Hepatocyte (in vitro differentiated cells): ENCODE measurements at regions not wholly inside any gene's neighbourhood (a gene's known extent, or its start where the extent isn't known, plus 50 kb on each side); places are given as distances from the start of the nearest gene placed in this dataset.

Source experiments
- DNase-seq: peaks from one replicate; pipeline ENCODE4 v3.0.0-alpha.2; 2016; ENCODE audit warnings: low spot score
- H2AFZ ChIP-seq: fragments of 200-600 bp; sonication (generic); 2 replicates; pipeline ENCODE4 v1.6.0; 2016; ENCODE audit warnings: antibody characterized with exemption, mild to moderate bottlenecking
- H3K27ac ChIP-seq: fragments of 200-600 bp; sonication (generic); 2 replicates; pipeline ENCODE4 v1.5.1; 2016; ENCODE audit warnings: mild to moderate bottlenecking
- H3K27me3 ChIP-seq: fragments of 200-600 bp; sonication (generic); 2 replicates; pipeline ENCODE4 v1.6.1; 2016
- H3K36me3 ChIP-seq: fragments of 200-600 bp; sonication (generic); replicated peaks from 2 replicates; pipeline ENCODE4 v1.5.1; 2016; ENCODE audit warnings: low read depth; ENCODE audit not compliant: insufficient read depth
- H3K4me1 ChIP-seq: fragments of 200-600 bp; sonication (generic); 2 replicates; pipeline ENCODE4 v1.5.1; 2016; ENCODE audit warnings: mild to moderate bottlenecking, moderate library complexity; ENCODE audit not compliant: insufficient read depth
- H3K4me2 ChIP-seq: fragments of 200-600 bp; sonication (generic); 2 replicates; pipeline ENCODE4 v1.6.0; 2016
- H3K4me3 ChIP-seq: fragments of 200-600 bp; sonication (generic); 2 replicates; pipeline ENCODE4 v1.5.1; 2016; ENCODE audit warnings: mild to moderate bottlenecking
- H3K79me2 ChIP-seq: fragments of 200-600 bp; sonication (generic); 2 replicates; pipeline ENCODE4 v1.6.0; 2017; ENCODE audit warnings: mild to moderate bottlenecking
- H3K9me2 ChIP-seq: fragments of 200-600 bp; sonication (generic); replicated peaks from 2 replicates; pipeline ENCODE4 v1.6.0; 2017; ENCODE audit warnings: mild to moderate bottlenecking; ENCODE audit not compliant: insufficient read depth
- H3K9me3 ChIP-seq: fragments of 200-600 bp; sonication (generic); 2 replicates; pipeline ENCODE4 v1.5.1; 2016; ENCODE audit warnings: low read depth, mild to moderate bottlenecking
- H4K20me1 ChIP-seq: fragments of 200-600 bp; sonication (generic); 2 replicates; pipeline ENCODE4 v1.6.0; 2016; ENCODE audit warnings: mild to moderate bottlenecking; ENCODE audit not compliant: insufficient read depth, poor library complexity, severe bottlenecking
- CTCF ChIP-seq: fragments of 200-600 bp; sonication (generic); IDR thresholded peaks from 2 replicates; pipeline ENCODE4 v1.5.1; 2016; ENCODE audit warnings: antibody characterized with exemption, mild to moderate bottlenecking; ENCODE audit not compliant: poor library complexity
- EZH2 ChIP-seq: fragments of 200-600 bp; sonication (generic); IDR thresholded peaks from 2 replicates; pipeline ENCODE4 v1.6.1; 2016; ENCODE audit warnings: antibody characterized with exemption, mild to moderate bottlenecking, borderline replicate concordance
- EZH2phosphoT487 ChIP-seq: fragments of 200-600 bp; sonication (generic); IDR thresholded peaks from one replicate; pipeline ENCODE4 v1.6.1; 2018; ENCODE audit warnings: antibody characterized with exemption, mild to moderate bottlenecking, low read depth, moderate library complexity; ENCODE audit not compliant: unreplicated experiment, severe bottlenecking
- WGBS: methylation state at CpG from one replicate; pipeline ENCODE4 v1.1.6; 2016; ENCODE audit warnings: low lambda C conversion rate; ENCODE audit errors: missing lambda C conversion rate; 5-methylcytosine and 5-hydroxymethylcytosine counted together

- WGBS: 67% methylated on average over 5 of the region's 5 CpGs
- TF ChIP-seq CTCF (no peak), EZH2 (no peak), EZH2phosphoT487 (no peak)
- no peak for DNase-seq
- Histone ChIP-seq H3K4me1 (no peaks in the 10 kb centered on the region), H3K79me2 (no peaks in the 10 kb centered on the region), H3K27ac (no peak overlapping the region), H2AFZ (no peak overlapping the region), H3K4me2 (no peak overlapping the region), H4K20me1 (no peaks in the 10 kb centered on the region), H3K27me3 (no peaks in the 10 kb centered on the region), H3K36me3 (no peaks in the 10 kb centered on the region), H3K9me3 (no peaks in the 10 kb centered on the region), H3K4me3 (no peak overlapping the region), H3K9me2 (no peaks in the 10 kb centered on the region)
Measured at GRCh38 chr18:1930291-1931270, 640.7 kb downstream of the METTL4 start.

GRCh38 chr18:1952486-1952885 lies 618.8 kb downstream of the METTL4 start:
- Histone ChIP-seq H3K27me3 (no peaks in the 10 kb centered on the region), H2AFZ (no peak overlapping the region), H4K20me1 (no peaks in the 10 kb centered on the region), H3K27ac (no peak overlapping the region), H3K36me3 (no peaks in the 10 kb centered on the region), H3K9me2 (no peaks in the 10 kb centered on the region), H3K9me3 (no peaks in the 10 kb centered on the region), H3K4me2 (no peak overlapping the region), H3K4me3 (no peak overlapping the region), H3K79me2 (no peaks in the 10 kb centered on the region), H3K4me1 (no peaks in the 10 kb centered on the region)
- no peak for DNase-seq
- WGBS: 90% methylated on average over 5 of the region's 5 CpGs
- no peak for TF ChIP-seq EZH2
- no peak for TF ChIP-seq CTCF
- no peak for TF ChIP-seq EZH2phosphoT487

GRCh38 chr18:1954583-1955312 lies 616.6 kb downstream of the METTL4 start:
- Histone ChIP-seq H3K27me3 (no peaks in the 10 kb centered on the region), H3K4me2 (no peak overlapping the region), H3K4me1 (no peaks in the 10 kb centered on the region), H2AFZ (no peak overlapping the region), H4K20me1 (no peaks in the 10 kb centered on the region), H3K27ac (no peak overlapping the region), H3K9me3 (no peaks in the 10 kb centered on the region), H3K9me2 (no peaks in the 10 kb centered on the region), H3K4me3 (no peak overlapping the region), H3K36me3 (no peaks in the 10 kb centered on the region), H3K79me2 (no peaks in the 10 kb centered on the region)
- WGBS: 95% methylated on average over 20 of the region's 20 CpGs
- TF ChIP-seq CTCF (no peak), EZH2 (no peak), EZH2phosphoT487 (no peak)
- DNase-seq: no peak
